ENCODE measurements at regions not wholly inside any gene's neighbourhood (a gene's known extent, or its start where the extent isn't known, plus 50 kb on each side); places are given as distances from the start of the nearest gene placed in this dataset.
"Not testable (repeated sequence)": the region's sequence is repeated elsewhere in the genome, so short reads cannot be mapped to it uniquely, and the experiment has no call there.

DNA sequence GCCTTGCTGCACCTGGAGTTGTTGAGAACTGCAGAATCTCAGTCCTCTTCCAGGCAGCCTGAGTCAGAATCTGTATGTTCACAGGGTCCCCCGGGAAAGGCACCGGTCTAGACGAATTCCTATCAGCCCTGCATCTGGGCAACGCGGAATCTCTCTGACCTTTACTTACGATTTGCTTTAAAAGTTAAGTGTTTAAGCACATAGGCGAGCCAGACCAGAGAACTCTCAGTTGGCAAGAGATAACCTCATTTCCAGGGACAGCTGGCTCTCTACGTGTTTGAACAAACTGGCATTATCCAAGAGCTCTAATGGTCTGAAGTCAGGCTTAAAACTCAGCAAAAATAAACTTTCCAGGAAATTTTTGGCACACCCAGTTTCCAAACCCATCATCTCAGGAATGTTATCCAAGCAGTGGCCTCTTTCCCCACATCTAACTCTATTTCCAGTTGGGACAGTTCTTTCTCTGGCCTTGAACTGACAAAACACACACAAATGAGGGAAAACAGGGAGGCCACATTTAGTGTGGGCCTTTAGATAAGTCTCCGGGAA lies 53.4 kb downstream of the HES1 start:
- no peak for DNase-seq

DNA sequence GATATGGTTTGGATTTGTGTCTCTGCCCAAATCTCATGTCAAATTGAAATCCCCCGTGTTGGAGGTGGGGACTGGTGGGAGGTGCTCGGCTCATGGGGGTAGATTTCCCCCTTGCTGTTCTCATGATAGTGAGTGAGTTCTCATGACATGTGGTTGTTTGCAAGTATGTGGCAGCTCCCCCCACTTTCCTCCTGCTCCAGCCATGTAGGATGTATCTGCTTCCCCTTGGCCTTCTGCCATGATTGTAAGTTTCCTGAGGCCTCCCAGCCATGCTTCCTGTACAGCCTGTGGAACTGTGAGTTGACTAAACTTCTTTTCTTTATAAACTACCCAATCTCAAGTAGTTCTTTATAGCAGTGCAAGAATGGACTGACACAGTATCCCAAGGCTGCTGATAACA lies 55.9 kb downstream of the HES1 start:
- not testable (repeated sequence) for DNase-seq

DNA sequence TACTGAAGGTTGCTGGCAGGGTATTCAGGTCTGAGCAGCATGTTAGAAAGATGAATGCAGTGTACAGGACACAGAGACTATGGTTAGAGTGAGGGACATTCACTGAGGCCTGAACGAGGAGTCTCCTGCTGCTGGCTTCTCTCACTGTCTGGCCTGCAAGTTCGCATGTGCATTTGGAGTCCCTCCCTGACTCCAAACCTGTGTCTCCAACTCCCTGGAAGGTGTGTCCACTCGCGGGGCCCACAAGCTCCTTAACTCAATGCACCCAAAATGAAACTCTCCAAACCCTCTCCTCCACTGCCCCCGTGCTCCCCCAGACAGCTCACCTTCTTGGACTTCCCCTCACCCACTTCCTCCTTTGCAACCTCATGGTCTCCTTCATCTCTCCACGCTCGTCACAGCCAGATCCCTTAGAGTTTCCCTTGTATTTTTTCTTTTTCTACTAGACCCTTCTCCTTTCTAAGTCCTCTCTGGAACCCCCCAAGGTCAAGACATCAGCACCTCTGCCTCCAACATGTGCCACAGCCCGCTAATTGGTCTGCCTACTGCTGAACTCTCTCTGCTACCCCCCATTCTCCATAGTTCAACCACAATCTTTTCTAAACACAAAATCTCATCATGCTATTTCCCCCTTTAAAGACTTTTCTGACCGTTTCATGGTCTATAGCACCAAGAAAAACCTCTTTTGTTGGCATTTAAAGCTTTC lies 58.3 kb downstream of the HES1 start:
- peak in 1 of 2 experiments; percentile 24 for DNase-seq

DNA sequence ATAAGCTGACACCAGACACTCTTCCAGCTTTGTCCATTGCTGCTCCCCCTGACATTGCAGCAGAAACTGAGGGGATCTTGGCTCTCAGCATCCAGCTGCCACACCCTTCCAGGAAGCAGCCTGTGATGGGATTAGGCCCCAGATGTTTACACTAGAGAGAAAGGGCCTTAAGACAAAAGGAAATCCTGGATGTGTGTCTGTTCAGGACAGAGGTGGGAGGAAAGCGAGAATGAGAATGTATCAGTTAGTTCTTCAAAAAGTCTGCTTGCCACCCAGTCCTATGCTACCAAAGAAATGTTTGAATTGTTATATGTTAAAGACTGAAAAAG lies 58.8 kb downstream of the HES1 start:
- DNase-seq: no peak

DNA sequence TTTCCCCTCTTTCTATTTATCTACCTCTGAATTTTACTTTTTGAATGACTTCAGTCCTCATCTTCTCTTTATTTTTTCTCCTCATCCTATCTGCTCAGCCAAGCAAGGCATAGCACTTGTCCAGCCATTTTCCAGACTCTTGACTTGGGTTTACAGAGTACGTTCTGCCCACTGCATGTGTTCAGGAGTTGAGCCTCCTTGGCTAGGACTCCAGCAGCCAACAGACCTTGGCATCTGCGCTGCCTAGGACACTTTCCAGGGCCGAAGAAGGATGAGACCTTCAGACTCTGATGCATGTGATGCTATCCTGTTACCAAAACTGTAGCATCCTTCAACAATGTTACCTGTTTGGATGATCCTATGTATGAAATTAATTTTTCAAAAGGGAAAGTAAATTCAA lies 59.7 kb downstream of the HES1 start:
- no peak for DNase-seq

DNA sequence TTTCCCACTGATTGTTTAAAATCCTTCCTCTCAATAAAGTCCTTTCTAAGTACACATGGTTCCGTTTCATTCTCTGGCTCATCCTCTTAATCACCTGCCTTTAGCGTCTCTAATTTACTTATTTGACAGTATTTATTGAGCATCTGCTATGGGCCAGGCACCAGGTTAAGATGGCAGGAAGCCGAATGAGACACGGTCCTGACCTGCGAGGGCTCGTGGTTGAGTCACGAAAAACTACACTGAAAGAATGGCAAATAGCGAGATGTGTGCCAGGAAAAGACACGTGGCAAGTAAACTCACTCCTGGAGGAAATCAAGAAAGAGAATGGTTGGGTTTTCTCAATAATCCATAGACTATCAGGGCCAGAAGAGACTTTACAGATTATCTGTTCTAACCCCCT lies 60.9 kb downstream of the HES1 start:
- no peak for DNase-seq

DNA sequence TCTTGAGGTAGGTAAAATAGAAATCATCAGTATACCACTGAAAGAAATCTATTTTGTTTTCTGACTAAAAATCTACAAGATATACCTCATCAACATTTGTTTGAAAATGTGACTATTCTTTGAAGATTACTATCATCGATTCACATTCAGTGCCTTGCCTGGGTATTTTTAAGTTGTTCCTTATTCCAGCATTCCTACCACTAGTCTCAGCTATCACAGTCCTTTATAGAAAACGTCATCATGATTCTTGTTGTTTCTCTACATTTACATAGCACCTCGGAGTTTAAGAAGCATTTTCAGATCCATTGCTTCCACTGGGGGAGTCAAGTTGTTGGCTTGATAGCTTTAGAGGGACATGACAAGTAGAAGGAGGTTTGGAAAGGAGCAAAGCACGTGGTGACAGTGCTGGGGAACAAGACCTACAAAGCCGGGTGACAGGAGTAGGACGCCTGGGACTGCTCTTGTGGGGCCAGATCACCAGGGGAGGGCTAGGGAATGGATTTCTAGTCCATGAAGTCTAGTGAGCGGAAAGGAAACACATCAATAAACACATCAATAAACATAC lies 61.5 kb downstream of the HES1 start:
- no peak for DNase-seq

DNA sequence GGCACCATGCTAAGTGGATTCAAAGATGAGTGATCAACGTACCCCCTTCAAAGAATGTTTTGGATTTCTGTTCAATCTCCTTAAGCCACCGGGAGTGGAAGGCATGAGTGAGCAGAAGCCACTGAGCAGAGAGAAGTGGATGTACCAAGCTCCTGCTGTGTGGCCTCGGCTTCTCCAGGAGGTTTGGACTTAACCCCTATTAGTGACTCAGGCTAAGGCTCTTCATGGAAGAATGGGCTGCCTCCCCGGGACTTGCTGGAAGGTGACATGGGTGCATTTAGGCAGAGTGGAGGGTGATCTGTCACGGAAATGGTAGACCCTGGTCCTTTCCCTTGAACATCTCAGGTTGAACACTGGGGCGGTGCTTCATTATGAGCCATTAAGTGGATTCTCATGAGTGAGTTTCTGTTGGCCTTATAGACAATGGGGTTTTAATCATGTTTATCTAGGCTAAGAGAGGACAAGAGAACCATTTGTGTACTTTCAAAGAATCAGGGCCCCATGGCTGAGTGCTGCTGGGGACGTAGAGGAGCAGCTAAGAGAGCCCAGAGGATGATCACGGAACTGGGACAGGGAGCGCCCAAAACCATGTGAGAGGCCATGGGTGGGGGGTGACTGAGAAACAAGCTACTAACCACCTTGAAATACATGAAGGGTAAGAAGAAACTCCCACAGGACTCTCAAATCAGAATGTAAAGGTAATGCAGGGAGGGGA lies 62.2 kb downstream of the HES1 start:
- DNase-seq: no peak

DNA sequence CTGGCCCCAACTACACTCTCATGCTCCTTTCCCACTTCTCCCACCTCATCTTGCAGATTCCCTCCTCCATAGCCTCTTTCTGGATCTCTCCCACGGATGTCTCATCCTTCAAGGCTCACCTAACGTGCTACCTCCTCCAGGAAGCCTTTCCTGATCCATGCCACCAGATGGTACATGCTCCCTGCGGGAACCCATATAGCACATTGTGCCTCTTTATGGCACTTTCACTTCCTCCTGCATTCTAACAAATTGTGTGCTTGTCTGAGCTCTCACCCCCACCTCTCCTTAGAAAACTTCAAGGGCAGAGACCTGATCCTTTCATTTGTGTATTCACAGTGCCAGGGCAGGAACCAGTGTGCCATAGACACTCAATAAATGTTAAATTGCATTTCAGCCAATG lies 63.0 kb downstream of the HES1 start:
- no peak for DNase-seq

DNA sequence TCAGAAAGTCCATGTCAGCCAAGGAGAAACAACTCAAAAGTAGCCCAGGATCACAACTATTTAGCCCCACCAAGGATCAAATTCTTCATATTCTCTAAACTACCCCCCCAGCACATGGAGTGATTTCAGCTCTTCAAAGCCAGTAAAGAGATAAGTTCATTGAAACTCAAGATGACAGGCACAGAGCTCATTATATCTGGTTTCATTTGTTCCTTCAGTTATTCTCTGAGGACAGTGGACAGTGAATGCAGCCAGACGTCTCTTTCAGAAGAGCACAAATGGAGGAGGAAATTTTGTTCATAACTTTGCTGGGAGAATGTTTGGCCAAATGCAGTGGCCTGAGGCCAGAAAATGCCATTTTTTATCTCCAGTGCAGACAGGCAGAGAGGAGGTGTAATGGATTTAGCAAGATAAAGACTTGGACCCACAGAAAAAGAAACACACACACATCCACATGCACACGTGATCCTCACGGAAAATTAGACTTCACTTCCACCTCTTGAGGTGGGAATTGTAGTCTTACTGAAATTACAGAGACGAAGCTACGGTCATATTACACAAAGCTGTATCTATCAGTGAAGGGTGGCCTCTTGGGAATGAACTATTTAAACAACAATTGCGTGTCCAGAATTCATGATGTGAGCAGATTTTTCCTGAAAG lies 64.6 kb downstream of the HES1 start:
- no peak for DNase-seq

DNA sequence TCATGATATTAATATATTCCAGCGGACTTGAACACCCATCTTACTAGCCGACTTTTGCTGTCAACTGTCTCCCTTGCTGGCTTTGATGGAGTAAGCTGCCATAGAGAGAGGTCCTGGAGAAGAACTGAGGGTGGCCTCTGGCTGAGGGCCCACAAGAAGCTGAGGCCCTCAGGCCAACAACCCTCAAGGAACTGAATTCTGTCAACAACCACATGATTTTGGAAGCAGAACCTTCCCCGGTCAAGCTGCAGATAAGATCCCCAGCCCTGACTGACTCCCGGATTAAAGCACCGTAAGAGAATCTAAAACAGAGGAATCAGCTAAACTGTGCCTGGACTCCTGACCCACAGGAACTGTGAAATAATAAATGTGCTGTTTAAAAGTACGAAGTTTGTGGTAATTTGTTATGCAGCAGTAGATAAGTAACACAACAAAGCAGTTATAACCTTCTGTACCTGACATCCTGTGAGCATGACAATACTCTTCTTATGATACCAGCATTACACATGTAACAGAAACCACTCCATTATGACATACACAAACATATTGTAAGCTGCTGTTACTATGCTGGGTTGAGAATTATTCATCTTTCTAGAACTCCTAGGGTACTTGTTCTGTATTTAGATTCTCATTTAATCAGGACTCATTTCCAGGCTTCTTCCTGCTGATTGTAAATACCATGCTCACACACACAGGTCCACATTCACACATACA lies 66.2 kb downstream of the HES1 start:
- DNase-seq: no peak

DNA sequence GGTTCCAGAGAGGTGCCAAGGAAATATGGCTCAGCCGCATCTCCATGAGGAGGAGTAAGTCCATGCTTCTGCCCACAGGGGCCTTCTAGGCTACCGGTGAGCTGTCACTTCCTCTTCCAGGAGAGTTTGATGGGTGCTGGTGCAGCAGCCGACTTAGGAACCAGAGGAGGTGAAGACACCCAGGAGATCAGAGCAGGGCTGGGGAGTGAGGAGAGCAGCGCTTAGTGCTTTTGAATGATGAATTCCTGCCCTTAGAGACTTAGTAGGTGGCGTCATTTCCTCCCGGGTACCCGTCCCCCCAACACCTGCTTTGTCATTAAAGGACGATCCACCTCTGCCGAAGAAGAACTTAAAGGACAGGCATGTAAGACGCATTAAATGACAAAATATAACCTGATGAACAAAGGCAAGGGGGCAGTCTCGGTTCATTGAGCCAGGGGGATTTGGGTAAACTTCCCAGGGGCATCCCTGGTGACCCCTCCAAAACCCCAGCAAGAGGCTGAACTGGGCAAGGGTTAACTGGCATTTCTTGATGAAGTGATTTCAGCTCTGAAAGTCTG lies 67.6 kb downstream of the HES1 start:
- peak; percentile 40 to 41 for DNase-seq

DNA sequence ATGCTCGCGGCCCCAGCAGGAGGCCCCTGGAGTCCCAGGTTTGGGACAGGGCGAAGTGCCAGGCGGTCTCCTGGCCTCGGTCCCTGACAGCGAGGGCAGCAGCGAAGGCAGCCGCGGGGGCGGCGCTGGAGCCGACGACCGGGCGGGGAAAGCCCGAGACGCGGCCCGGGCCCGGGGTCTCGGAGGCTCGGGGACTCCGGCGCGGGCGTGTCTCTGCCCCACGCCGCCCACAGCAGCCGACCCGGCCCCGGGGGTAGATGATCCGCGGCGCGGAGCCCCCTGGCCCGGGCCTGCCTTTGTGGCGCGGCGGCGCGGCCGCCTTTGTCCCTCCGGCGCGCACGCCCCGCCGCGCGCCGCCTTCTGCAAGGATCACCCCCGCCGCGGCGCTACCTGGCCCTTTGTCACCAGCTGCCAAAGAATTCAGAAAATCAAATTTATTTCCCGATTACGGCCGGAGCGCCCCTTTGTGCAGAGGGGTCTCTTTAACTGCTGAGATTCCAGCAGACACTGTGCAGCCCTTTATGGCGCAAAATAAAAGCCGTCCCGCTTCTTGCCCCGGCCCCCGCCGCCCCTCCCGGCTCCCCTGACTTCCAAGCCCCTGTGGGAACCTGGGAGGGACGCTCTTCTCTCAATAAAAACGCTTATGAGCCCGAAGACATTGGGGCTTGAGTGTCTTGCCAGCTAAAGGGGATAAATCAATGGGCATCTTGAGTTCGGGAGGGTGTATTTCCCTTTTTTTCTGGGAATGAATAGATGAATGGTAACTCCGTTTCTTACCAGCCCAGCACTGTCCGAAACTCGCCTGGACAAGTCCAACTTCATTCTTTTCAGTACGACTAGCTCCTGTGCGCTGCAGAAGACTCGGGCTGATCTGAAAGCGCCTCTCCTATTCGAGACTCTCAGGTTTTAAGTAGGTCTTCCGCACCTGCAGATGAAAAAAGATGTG lies 68.4 kb downstream of the HES1 start:
- no peak for DNase-seq

DNA sequence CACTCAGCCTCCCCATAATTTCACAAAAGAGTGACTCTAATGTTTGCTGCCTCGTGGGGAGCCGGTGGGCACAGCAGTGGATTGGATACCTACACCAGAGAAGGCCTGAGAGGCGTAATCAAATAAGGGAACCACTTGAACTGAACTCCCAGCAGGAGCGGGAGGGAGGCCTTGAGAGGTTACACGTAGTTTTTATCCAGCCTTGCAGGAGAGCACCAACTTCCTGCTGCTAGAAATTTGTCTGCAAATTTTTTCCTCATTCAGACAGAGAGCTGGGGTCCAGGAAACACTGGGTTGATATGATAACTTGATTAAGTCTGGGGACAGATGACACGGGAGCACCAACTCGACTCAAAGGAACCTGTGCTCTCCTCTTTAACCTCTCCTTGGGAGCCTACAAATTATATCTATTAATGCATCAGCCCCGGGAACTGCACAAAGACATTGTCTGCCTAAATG lies 69.8 kb downstream of the HES1 start:
- peak; percentile 44 to 45 for DNase-seq

DNA sequence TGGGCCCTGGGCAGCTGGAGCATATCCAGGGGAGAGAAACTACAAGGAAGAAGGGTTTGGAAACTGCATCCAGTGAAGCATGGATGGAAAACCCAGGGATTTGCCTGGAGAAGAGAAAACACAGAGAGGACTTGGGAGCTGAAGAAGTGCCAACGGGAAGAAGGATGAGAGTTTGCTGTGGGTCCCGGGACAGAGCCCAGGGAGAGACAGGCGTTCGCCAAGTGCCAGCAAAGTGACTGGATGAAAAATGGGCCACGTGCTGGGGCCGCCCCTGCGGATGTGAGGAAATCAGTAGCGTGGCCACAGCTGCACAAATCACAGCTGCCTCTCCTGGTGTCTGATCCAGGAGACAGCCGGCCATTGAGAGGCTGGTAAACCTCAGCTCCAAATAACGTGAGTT lies 70.4 kb downstream of the HES1 start:
- DNase-seq: no peak

DNA sequence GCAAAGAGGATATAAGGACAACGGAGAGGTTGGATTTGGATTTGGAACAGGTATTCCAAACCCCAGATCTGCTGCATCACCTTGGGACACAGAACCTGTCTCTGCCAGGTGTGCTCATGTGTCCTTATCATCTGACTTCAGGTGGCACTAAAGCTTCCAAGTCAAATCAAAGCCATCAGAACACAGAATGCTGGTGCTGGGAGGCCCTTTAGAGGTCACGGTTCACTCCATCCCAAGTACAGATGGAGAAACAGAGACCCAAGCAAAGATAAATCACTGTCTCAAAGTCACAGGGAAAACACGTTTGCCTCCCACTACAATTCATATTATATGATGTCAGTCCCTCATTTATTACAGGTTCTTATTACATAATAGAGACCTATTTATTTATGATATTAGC lies 72.8 kb downstream of the HES1 start:
- DNase-seq: no peak

DNA sequence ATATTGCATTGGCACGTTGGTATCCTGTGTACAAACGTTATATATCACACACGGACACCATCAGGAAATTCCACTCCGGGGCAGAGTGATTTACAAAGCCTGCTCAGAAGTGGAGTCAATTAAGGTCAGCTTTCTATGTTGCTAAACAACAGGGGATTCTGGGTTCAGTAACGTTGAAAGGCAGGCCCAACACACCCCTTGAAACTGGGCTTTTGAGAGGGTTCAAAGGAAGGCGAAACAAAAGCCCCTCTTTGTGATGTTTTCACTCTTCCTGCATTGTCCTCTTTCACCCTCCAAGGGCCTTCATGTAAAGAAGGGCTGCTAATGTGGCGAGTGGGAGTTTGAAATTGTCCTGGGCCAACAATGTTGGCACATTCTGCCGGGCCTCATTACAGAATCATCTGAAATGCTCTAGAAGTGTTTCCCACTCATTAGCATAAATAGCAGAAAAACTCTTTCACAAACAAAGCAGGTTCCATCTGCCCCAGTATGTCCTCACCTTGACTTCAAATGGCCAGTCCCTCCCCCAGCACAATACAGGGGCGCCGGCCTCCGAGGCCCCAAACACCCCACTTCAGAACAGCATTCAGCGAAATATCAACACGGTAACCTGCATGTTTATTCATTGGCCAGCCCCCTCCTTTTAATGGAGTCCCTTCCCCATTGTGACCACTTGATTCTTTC lies 76.4 kb downstream of the HES1 start:
- DNase-seq: no peak

DNA sequence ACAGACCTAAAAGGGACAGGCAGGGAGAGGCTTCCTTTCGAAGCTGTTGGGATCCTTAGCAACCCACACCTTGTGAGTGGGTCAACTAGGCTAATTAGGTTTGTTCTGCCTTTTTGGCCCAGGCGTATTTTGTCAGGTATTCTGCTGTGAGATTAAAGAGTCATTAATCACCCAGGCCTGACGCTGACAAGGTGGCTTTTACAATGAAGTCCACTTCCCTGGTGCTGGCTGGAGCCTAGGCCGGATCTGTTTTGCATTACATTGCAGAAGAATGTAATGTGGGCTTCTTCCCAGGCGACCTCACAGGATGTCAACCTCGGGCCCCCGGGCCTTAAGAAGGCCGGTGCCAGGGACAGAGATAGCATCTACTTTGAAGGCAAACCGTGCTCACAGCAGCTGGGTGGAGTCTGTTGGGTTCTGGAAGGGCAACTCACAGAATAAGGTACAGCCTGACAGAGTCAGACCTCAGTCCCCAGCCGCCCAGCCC lies 76.9 kb downstream of the HES1 start:
- DNase-seq: no peak

DNA sequence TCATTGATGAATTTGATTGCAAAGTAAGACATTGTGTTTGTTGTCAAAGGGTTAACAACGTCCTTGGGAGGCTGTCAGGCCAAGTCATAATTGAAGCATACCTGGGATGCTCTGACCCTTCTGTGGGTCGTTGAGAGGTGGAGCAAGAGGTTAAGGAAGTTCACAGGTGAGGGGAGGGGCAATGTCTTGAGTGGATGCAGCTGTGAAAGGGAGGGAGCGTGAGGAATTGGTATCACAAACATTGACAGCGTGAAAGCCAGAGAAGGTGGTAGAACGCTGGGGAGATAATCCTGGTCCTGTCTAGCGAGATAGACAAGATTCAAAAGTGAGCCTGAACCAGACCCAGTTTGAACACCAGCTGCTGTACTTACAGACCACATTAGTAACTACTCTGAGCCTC lies 79.4 kb downstream of the HES1 start:
- DNase-seq: no peak

DNA sequence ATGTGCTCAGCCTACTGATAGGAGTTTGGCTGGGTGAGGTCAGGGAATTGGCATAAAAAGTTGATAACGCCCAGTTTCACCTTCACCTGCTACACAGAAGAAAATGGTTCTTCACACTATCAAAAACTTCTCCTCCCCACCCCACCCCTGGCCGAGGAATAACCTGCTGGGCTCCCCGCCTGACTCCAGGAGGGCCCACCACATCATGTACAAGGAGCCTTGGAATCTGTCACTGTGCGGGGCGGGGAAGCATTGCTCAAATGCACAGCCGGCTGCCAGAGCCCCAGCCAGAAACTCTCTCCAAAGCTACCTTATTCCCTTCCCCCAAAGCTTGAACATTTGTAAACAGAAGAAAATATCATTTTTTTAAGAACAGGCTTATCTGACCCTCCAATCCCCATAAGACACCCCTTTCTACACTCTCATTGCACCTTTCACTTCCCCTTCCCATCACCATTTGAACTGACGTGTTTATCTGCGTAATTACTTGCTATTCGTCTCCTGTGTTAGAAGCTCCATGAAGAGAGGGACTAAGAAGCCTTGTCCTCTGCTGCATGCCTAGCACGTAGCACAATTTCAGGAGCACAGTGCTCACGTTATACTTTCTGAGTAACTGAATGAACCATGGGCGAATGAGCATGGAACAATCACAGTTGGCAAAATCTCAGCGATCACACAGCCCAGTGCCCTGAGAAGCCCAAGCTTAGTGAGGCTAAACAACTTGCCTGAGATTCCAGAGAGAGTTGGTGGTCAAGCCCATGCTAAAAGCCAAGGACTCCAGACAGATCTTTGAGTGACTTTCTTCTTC lies 82.9 kb downstream of the HES1 start:
- DNase-seq: no peak

All from activated T-cell treated with anti-CD3 and anti-CD28 coated beads, Interleukin-2, amount 50 U/mL, for 48 hours (primary cell).